ENCODE measurements at regions not wholly inside any gene's neighbourhood (a gene's known extent, or its start where the extent isn't known, plus 50 kb on each side); places are given as distances from the start of the nearest gene placed in this dataset.

GRCh38 chr11:112524798-112525197 lies 264.1 kb upstream of the PLET1 start:
- TF ChIP-seq POLR2A (IDR thresholded peaks at IDR 0.05): no peak
- no peak for TF ChIP-seq CTCF (IDR thresholded peaks at IDR 0.05)
